H9 (cell line): ENCODE measurements at regions not wholly inside any gene's neighbourhood (a gene's known extent, or its start where the extent isn't known, plus 50 kb on each side); places are given as distances from the start of the nearest gene placed in this dataset.

Source experiments
- DNase-seq: peaks from one replicate; pipeline ENCODE4 v3.0.0-alpha.2; 2017
- H2AFZ ChIP-seq: one replicate; pipeline ENCODE4 v1.6.1; 2013; ENCODE audit warnings: mild to moderate bottlenecking, low read length, control low read depth, moderate library complexity
- H2AK5ac ChIP-seq: 2 replicates; pipeline ENCODE4 v1.6.1; 2013; ENCODE audit warnings: low read length, control low read depth, mixed read lengths; ENCODE audit not compliant: insufficient read length
- H2BK120ac ChIP-seq: one replicate; pipeline ENCODE4 v1.6.1; 2013; ENCODE audit warnings: low read depth, mild to moderate bottlenecking, low read length, control low read depth, inconsistent platforms; ENCODE audit not compliant: poor library complexity, severe bottlenecking
- H2BK12ac ChIP-seq: 2 replicates; pipeline ENCODE4 v1.6.1; 2013; ENCODE audit warnings: low read length, control low read depth, mixed read lengths, low read depth; ENCODE audit not compliant: insufficient read length
- H2BK15ac ChIP-seq: 2 replicates; pipeline ENCODE4 v1.6.1; 2013; ENCODE audit warnings: low read depth, low read length, control low read depth
- H2BK20ac ChIP-seq: one replicate; pipeline ENCODE4 v1.6.1; 2013; ENCODE audit warnings: low read depth, mild to moderate bottlenecking, low read length, control low read depth, inconsistent platforms; ENCODE audit not compliant: poor library complexity, severe bottlenecking
- H2BK5ac ChIP-seq: 2 replicates; pipeline ENCODE4 v1.6.1; 2013; ENCODE audit warnings: low read length, control low read depth, mixed read lengths; ENCODE audit not compliant: insufficient read length
- H3K14ac ChIP-seq: 2 replicates; pipeline ENCODE4 v1.6.1; 2013; ENCODE audit warnings: low read length, control low read depth; ENCODE audit not compliant: insufficient read depth
- H3K18ac ChIP-seq: 2 replicates; pipeline ENCODE4 v1.6.1; 2013; ENCODE audit warnings: low read depth, mild to moderate bottlenecking, mixed read lengths, low read length, control low read depth; ENCODE audit not compliant: insufficient read length
- H3K23ac ChIP-seq: 2 replicates; pipeline ENCODE4 v1.6.1; 2013; ENCODE audit warnings: low read length, control low read depth, mixed read lengths, low read depth; ENCODE audit not compliant: insufficient read length
- H3K23me2 ChIP-seq: 2 replicates; pipeline ENCODE4 v1.6.1; 2013; ENCODE audit warnings: low read depth, mild to moderate bottlenecking, mixed read lengths, low read length, control low read depth; ENCODE audit not compliant: insufficient read length, poor library complexity, severe bottlenecking
- H3K27ac ChIP-seq: 2 replicates; pipeline ENCODE4 v1.5.1; 2013; ENCODE audit warnings: low read length, control low read depth, mixed read lengths, low read depth; ENCODE audit not compliant: insufficient read length
- H3K27me3 ChIP-seq: 2 replicates; pipeline ENCODE4 v1.6.1; 2013; ENCODE audit warnings: low read length, control low read depth, inconsistent platforms; ENCODE audit not compliant: insufficient read depth
- H3K4ac ChIP-seq: 2 replicates; pipeline ENCODE4 v1.6.1; 2013; ENCODE audit warnings: low read depth, mild to moderate bottlenecking, control low read depth, inconsistent platforms, low read length, moderate library complexity
- H3K4me1 ChIP-seq: 2 replicates; pipeline ENCODE4 v1.6.1; 2013; ENCODE audit warnings: low read length, control low read depth, inconsistent platforms; ENCODE audit not compliant: insufficient read depth
- H3K4me2 ChIP-seq: 2 replicates; pipeline ENCODE4 v1.6.1; 2013; ENCODE audit warnings: low read length, control low read depth, mixed read lengths; ENCODE audit not compliant: insufficient read length, insufficient read depth
- H3K56ac ChIP-seq: 2 replicates; pipeline ENCODE4 v1.6.1; 2013; ENCODE audit warnings: low read depth, mild to moderate bottlenecking, mixed read lengths, low read length, control low read depth; ENCODE audit not compliant: insufficient read length
- H3K79me1 ChIP-seq: 2 replicates; pipeline ENCODE4 v1.6.1; 2013; ENCODE audit warnings: low read depth, mild to moderate bottlenecking, moderate library complexity, low read length, control low read depth, inconsistent platforms; ENCODE audit not compliant: insufficient read depth, poor library complexity, severe bottlenecking
- H3K79me2 ChIP-seq: 2 replicates; pipeline ENCODE4 v1.6.1; 2013; ENCODE audit warnings: low read length, control low read depth, inconsistent platforms; ENCODE audit not compliant: insufficient read depth
- H3K9ac ChIP-seq: 2 replicates; pipeline ENCODE4 v1.6.1; 2013; ENCODE audit warnings: low read length, control low read depth, mixed read lengths; ENCODE audit not compliant: insufficient read length; ENCODE audit errors: extremely low read depth
- H3K9me3 ChIP-seq: one replicate; pipeline ENCODE4 v1.6.1; 2013; ENCODE audit warnings: low read depth, low read length, inconsistent platforms; ENCODE audit not compliant: control insufficient read depth
- H3T11ph ChIP-seq: one replicate; pipeline ENCODE4 v1.6.1; 2013; ENCODE audit warnings: mild to moderate bottlenecking, low read length, control low read depth, inconsistent platforms
- H4K20me1 ChIP-seq: one replicate; pipeline ENCODE4 v1.6.1; 2013; ENCODE audit not compliant: control insufficient read depth, insufficient read length, insufficient read depth
- H4K5ac ChIP-seq: 2 replicates; pipeline ENCODE4 v1.6.1; 2013; ENCODE audit warnings: low read depth, mild to moderate bottlenecking, mixed read lengths, low read length, control low read depth; ENCODE audit not compliant: insufficient read length
- H4K8ac ChIP-seq: replicated peaks from 2 replicates; pipeline ENCODE4 v1.6.1; 2013; ENCODE audit warnings: low read length, control low read depth, mixed read lengths, low read depth; ENCODE audit not compliant: insufficient read length
- H4K91ac ChIP-seq: 2 replicates; pipeline ENCODE4 v1.6.1; 2013; ENCODE audit warnings: low read depth, mild to moderate bottlenecking, moderate library complexity, mixed read lengths, low read length, control low read depth; ENCODE audit not compliant: insufficient read length
- H3K27ac Mint-ChIP-seq, 3 experiments: 2 replicates in 2 of 3; 3 replicates in 1 of 3; pipeline ENCODE4 v1.8.0; 2020 to 2021; ENCODE audit warnings: mixed read lengths in 3 of 3, mild to moderate bottlenecking in 1 of 3, moderate library complexity in 1 of 3
- H3K27me3 Mint-ChIP-seq: 2 replicates; pipeline ENCODE4 v1.8.0; 2021; ENCODE audit warnings: low read depth, mild to moderate bottlenecking, moderate library complexity, mixed read lengths
- H3K36me3 Mint-ChIP-seq, 3 experiments: 2 replicates in 2 of 3; 3 replicates in 1 of 3; pipeline ENCODE4 v1.8.0; 2020 to 2021; ENCODE audit warnings: low read depth in 3 of 3, mixed read lengths in 3 of 3; ENCODE audit not compliant: insufficient read depth in 1 of 3
- H3K4me1 Mint-ChIP-seq, 2 experiments: 2 replicates each; pipeline ENCODE4 v1.8.0; 2020; ENCODE audit warnings: mixed read lengths in 2 of 2
- H3K4me3 Mint-ChIP-seq, 2 experiments: 2 replicates in 1 of 2; 3 replicates in 1 of 2; pipeline ENCODE4 v1.8.0; 2020 to 2021; ENCODE audit warnings: mild to moderate bottlenecking in 2 of 2, mixed read lengths in 2 of 2, moderate library complexity in 1 of 2
- H3K9me3 Mint-ChIP-seq, 2 experiments: 2 replicates in 1 of 2; 3 replicates in 1 of 2; pipeline ENCODE4 v1.8.0; 2020; ENCODE audit warnings: mild to moderate bottlenecking in 2 of 2, mixed read lengths in 2 of 2, moderate library complexity in 1 of 2
- WGBS: extraction: QIAGEN DNeasy Blood & Tissue Kit; methylation state at CpG from one replicate; pipeline ENCODE4 v1.1.7; 2013; ENCODE audit warnings: missing lambda C conversion rate, low lambda C conversion rate, mixed read lengths; ENCODE audit not compliant: insufficient read length; ENCODE audit errors: extremely low coverage; 5-methylcytosine and 5-hydroxymethylcytosine counted together
- TF ChIP-seq, protein P1 (sequence below): fragments of 200-600 bp; sonication (generic); conservative IDR thresholded peaks from 3 replicates; pipeline ENCODE4 v1.8.0; 2021; ENCODE audit warnings: antibody characterized with exemption, mild to moderate bottlenecking

DNA sequence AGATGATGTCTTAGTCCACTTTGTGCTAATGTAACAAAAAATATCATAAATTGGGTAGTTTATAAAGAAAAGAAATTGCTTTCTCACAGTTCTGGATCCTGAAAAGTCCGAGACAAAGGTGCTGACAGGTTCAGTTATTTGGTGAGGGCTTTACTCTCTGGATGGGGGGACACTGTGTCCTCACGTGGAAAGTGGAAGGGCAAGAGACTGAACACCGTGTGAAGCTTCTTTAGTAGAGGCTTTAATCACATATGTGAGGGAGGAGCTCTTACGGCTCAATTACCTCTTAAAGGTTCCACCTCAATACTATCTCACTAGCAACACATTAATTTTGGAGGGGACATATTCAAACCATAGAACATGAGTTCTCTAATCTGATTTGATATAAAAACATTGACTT lies 204.3 kb downstream of the FSIP2 start:
- Mint-ChIP-seq H3K4me3 (no peak overlapping the region), H3K27me3 (no peaks in the 10 kb centered on the region), H3K9me3 (no peaks in the 10 kb centered on the region), H3K36me3 (no peaks in the 10 kb centered on the region), H3K4me1 (no peaks in the 10 kb centered on the region), H3K27ac (no peak overlapping the region)
- H3K18ac ChIP-seq, result no peak overlapping the region
- no peaks in the 10 kb centered on the region for H3K23me2 ChIP-seq
- H3K27ac ChIP-seq, result no peak overlapping the region
- H3K9me3 ChIP-seq, result no peaks in the 10 kb centered on the region
- no peaks in the 10 kb centered on the region for H3K4me1 ChIP-seq
- no peak overlapping the region for H2BK5ac ChIP-seq
- H2BK12ac ChIP-seq, result no peak overlapping the region
- TF ChIP-seq, protein P1, sequence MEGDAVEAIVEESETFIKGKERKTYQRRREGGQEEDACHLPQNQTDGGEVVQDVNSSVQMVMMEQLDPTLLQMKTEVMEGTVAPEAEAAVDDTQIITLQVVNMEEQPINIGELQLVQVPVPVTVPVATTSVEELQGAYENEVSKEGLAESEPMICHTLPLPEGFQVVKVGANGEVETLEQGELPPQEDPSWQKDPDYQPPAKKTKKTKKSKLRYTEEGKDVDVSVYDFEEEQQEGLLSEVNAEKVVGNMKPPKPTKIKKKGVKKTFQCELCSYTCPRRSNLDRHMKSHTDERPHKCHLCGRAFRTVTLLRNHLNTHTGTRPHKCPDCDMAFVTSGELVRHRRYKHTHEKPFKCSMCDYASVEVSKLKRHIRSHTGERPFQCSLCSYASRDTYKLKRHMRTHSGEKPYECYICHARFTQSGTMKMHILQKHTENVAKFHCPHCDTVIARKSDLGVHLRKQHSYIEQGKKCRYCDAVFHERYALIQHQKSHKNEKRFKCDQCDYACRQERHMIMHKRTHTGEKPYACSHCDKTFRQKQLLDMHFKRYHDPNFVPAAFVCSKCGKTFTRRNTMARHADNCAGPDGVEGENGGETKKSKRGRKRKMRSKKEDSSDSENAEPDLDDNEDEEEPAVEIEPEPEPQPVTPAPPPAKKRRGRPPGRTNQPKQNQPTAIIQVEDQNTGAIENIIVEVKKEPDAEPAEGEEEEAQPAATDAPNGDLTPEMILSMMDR, result no peak
- H2BK15ac ChIP-seq, result no peak overlapping the region
- no peak overlapping the region for H2AFZ ChIP-seq
- no peak overlapping the region for H3K4ac ChIP-seq
- H4K5ac ChIP-seq, result no peak overlapping the region
- no peak overlapping the region for H2BK20ac ChIP-seq
- no peak overlapping the region for H3T11ph ChIP-seq
- no peak overlapping the region for H3K14ac ChIP-seq
- no peaks in the 10 kb centered on the region for H3K27me3 ChIP-seq
- H4K20me1 ChIP-seq, result no peaks in the 10 kb centered on the region
- no peak overlapping the region for H4K8ac ChIP-seq
- WGBS, result no CpG with 5 or more reads among the region's 4 CpGs
- H2BK120ac ChIP-seq, result no peak overlapping the region
- H3K9ac ChIP-seq, result no peak overlapping the region
- no peaks in the 10 kb centered on the region for H3K79me2 ChIP-seq
- H3K56ac ChIP-seq, result no peak overlapping the region
- no peak overlapping the region for H2AK5ac ChIP-seq
- no peak overlapping the region for H3K4me2 ChIP-seq
- H3K79me1 ChIP-seq, result no peaks in the 10 kb centered on the region
- no peak overlapping the region for H4K91ac ChIP-seq
- no peak overlapping the region for H3K23ac ChIP-seq
- no peak for DNase-seq
